B cell (primary cell): ENCODE measurements at regions not wholly inside any gene's neighbourhood (a gene's known extent, or its start where the extent isn't known, plus 50 kb on each side); places are given as distances from the start of the nearest gene placed in this dataset.

ENCODE experiments used
- CTCF ChIP-seq: fragments of 200-600 bp; IDR thresholded peaks from one replicate; pipeline ENCODE4 v1.8.0; 2022; ENCODE audit warnings: antibody characterized with exemption, mild to moderate bottlenecking
- EZH2 ChIP-seq: IDR thresholded peaks from 2 replicates; pipeline ENCODE4 v1.6.1; 2012; ENCODE audit warnings: borderline replicate concordance, low read depth, mild to moderate bottlenecking, moderate library complexity, low read length; ENCODE audit not compliant: insufficient read depth, poor library complexity, severe bottlenecking

- no peak for TF ChIP-seq CTCF
- no peak for TF ChIP-seq EZH2
These were observed 151.2 kb upstream of the SLC4A4 start for GRCh38 chr4:71187404-71188155.
